HEK293 (cell line): ENCODE measurements at regions not wholly inside any gene's neighbourhood (a gene's known extent, or its start where the extent isn't known, plus 50 kb on each side); places are given as distances from the start of the nearest gene placed in this dataset.

Experiments used
- CTCF ChIA-PET: fragments of 350-600 bp; formaldehyde crosslinking; extraction: SDS; loops from one replicate; lab custom pipeline; 2021; ENCODE audit warnings: antibody characterized with exemption; lab: Yijun Ruan, JAX
- POLR2A ChIA-PET: fragments of 300-600 bp; formaldehyde crosslinking; extraction: SDS; loops from one replicate; lab custom pipeline; 2020; ENCODE audit warnings: antibody characterized with exemption, inconsistent platforms; lab: Yijun Ruan, JAX
- H3K27ac ChIP-seq: fragments of 200-500 bp; sonication (Bioruptor generic); 2 replicates; pipeline ENCODE4 v1.5.1; 2014; ENCODE audit warnings: low read depth, low read length, control low read depth, inconsistent platforms; ENCODE audit errors: extremely low read depth
- H3K36me3 ChIP-seq, 2 experiments: fragments of 200-500 bp in 1 of 2; sonication (Bioruptor generic) in 1 of 2; 1 replicate in 1 of 2; 2 replicates in 1 of 2; pipeline ENCODE4 v1.5.1; 2014 to 2017; ENCODE audit warnings: inconsistent platforms in 2 of 2, low read length in 2 of 2; ENCODE audit not compliant: control insufficient read depth in 2 of 2, insufficient read depth in 1 of 2
- H3K4me1 ChIP-seq: fragments of 200-500 bp; sonication (Bioruptor generic); 2 replicates; pipeline ENCODE4 v1.5.1; 2014; ENCODE audit warnings: mild to moderate bottlenecking, low read length, inconsistent platforms; ENCODE audit not compliant: control insufficient read depth, insufficient read depth
- H3K4me3 ChIP-seq: 2 replicates; pipeline ENCODE4 v1.5.1; 2011; ENCODE audit warnings: low read depth, mild to moderate bottlenecking, control low read depth, low read length, moderate library complexity
- H3K9me3 ChIP-seq: fragments of 200-500 bp; sonication (Bioruptor generic); 2 replicates; pipeline ENCODE4 v1.5.1; 2014; ENCODE audit warnings: low read depth, low read length, inconsistent platforms; ENCODE audit not compliant: control insufficient read depth, insufficient read depth
- GLIS1 ChIP-seq: fragments of 450-650 bp; formaldehyde crosslinking; IDR thresholded peaks from 2 replicates; pipeline ENCODE4 v1.5.1; 2016; ENCODE audit warnings: missing biosample characterization, missing genetic modification characterization
- TCF7L2 ChIP-seq: IDR thresholded peaks from 2 replicates; pipeline ENCODE4 v1.6.1; 2011; ENCODE audit warnings: low read depth, mild to moderate bottlenecking, inconsistent platforms, low read length, moderate library complexity, borderline replicate concordance
- ZBTB21 ChIP-seq: fragments of 450-650 bp; formaldehyde crosslinking; IDR thresholded peaks from 2 replicates; pipeline ENCODE4 v1.5.1; 2017; ENCODE audit warnings: missing biosample characterization, missing genetic modification characterization
- ZNF132 ChIP-seq: fragments of 450-650 bp; formaldehyde crosslinking; IDR thresholded peaks from 2 replicates; pipeline ENCODE4 v1.5.1; 2017; ENCODE audit warnings: missing biosample characterization, missing genetic modification characterization, borderline replicate concordance
- ZNF133 ChIP-seq: fragments of 450-650 bp; formaldehyde crosslinking; IDR thresholded peaks from 2 replicates; pipeline ENCODE4 v1.5.1; 2016; ENCODE audit warnings: missing biosample characterization, missing genetic modification characterization
- ZNF175 ChIP-seq: fragments of 450-650 bp; formaldehyde crosslinking; IDR thresholded peaks from 2 replicates; pipeline ENCODE4 v1.5.1; 2016; ENCODE audit warnings: missing biosample characterization, missing genetic modification characterization
- ZNF184 ChIP-seq: fragments of 450-650 bp; IDR thresholded peaks from 2 replicates; pipeline ENCODE4 v1.5.1; 2018; ENCODE audit warnings: missing biosample characterization, mild to moderate bottlenecking, missing genetic modification characterization
- ZNF292 ChIP-seq: fragments of 450-650 bp; formaldehyde crosslinking; IDR thresholded peaks from 2 replicates; pipeline ENCODE4 v1.5.1; 2016; ENCODE audit warnings: low read depth, missing biosample characterization, missing genetic modification characterization, borderline replicate concordance
- ZNF391 ChIP-seq: fragments of 450-650 bp; formaldehyde crosslinking; IDR thresholded peaks from 2 replicates; pipeline ENCODE4 v1.5.1; 2016; ENCODE audit warnings: low read depth, missing biosample characterization, missing genetic modification characterization, borderline replicate concordance
- ZNF501 ChIP-seq: fragments of 450-650 bp; formaldehyde crosslinking; IDR thresholded peaks from 2 replicates; pipeline ENCODE4 v1.5.1; 2016; ENCODE audit warnings: missing biosample characterization, missing genetic modification characterization
- ZNF664 ChIP-seq: fragments of 450-650 bp; formaldehyde crosslinking; IDR thresholded peaks from 2 replicates; pipeline ENCODE4 v1.5.1; 2016; ENCODE audit warnings: missing biosample characterization, missing genetic modification characterization
- ZNF768 ChIP-seq: fragments of 450-650 bp; formaldehyde crosslinking; IDR thresholded peaks from 2 replicates; pipeline ENCODE4 v1.5.1; 2018; ENCODE audit warnings: missing biosample characterization, mild to moderate bottlenecking, missing genetic modification characterization
- ZNF785 ChIP-seq: fragments of 450-650 bp; formaldehyde crosslinking; IDR thresholded peaks from 2 replicates; pipeline ENCODE4 v1.5.1; 2016; ENCODE audit warnings: missing biosample characterization, missing genetic modification characterization
- TF ChIP-seq, protein P1 (sequence below): fragments of 450-650 bp; formaldehyde crosslinking; IDR thresholded peaks from 2 replicates; pipeline ENCODE4 v1.5.1; 2016; ENCODE audit warnings: missing biosample characterization, missing genetic modification characterization
- TF ChIP-seq, protein P2 (sequence below): fragments of 450-650 bp; formaldehyde crosslinking; IDR thresholded peaks from 2 replicates; pipeline ENCODE4 v1.5.1; 2017; ENCODE audit warnings: missing biosample characterization, missing genetic modification characterization
- TF ChIP-seq, protein P3 (sequence below): fragments of 450-650 bp; formaldehyde crosslinking; IDR thresholded peaks from 2 replicates; pipeline ENCODE4 v1.5.1; 2016; ENCODE audit warnings: missing biosample characterization, missing genetic modification characterization
- TF ChIP-seq, protein P4 (sequence below): fragments of 450-650 bp; formaldehyde crosslinking; IDR thresholded peaks from 2 replicates; pipeline ENCODE4 v1.5.1; 2017; ENCODE audit warnings: missing biosample characterization, missing genetic modification characterization
- TF ChIP-seq, protein P5 (sequence below): fragments of 450-650 bp; formaldehyde crosslinking; IDR thresholded peaks from 2 replicates; pipeline ENCODE4 v1.5.1; 2017; ENCODE audit warnings: missing biosample characterization, missing genetic modification characterization
- TF ChIP-seq, protein P6 (sequence below): fragments of 450-650 bp; formaldehyde crosslinking; IDR thresholded peaks from 2 replicates; pipeline ENCODE4 v1.5.1; 2016; ENCODE audit warnings: missing biosample characterization, missing genetic modification characterization

DNA sequence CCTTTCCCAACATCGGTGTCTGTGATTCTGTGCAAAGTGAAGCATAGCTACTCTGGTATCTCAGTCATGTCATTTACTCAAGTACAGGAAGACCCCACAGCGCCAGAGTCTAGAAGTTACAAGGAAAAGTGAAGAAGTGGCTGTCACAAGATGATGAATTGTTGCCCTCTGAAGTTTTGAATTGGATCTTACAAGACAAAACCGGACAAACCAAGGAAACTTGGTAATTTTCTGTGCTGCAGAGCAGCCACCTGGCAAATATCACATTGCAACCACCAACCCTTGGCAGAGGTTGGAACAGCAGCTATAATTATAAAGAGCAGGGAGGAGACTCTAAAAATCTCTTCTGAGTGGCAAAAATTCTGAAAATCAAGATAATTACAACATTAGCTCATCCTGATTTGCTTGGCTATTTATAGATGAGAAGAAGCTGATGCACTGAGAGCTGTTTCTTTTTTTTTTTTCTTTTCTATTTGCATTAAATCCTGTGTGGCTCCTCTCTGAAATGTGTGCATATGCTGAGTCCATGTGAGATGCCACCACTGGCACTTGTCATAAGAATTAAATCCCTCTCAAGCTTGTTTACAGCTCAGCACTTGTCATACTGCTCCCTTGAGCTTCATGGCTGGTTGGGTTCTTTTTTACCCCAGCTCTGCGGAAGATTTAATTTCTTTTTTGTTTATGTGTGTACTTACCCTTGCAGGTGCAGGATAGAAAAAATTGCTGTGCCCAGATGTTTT lies 68.0 kb upstream of the MNS1 start:
- H3K4me3 ChIP-seq = no peak overlapping the region
- no peaks in the 10 kb centered on the region for H3K36me3 ChIP-seq
- ChIA-PET CTCF (interaction anchor here (1.8 kb wide), 1 partner anchor 42 kb away, joined by 5 read pairs; no protein-coding TSS in a partner anchor), POLR2A (no interaction called here)
- no peaks in the 10 kb centered on the region for H3K9me3 ChIP-seq
- H3K4me1 ChIP-seq = no peaks in the 10 kb centered on the region
- no peak overlapping the region for H3K27ac ChIP-seq
- no peak for TF ChIP-seq ZNF664 (tag by site-specific recombination)
- TF ChIP-seq ZNF391 (tag by site-specific recombination) = no peak
- no peak for TF ChIP-seq TCF7L2
- TF ChIP-seq, protein P1, sequence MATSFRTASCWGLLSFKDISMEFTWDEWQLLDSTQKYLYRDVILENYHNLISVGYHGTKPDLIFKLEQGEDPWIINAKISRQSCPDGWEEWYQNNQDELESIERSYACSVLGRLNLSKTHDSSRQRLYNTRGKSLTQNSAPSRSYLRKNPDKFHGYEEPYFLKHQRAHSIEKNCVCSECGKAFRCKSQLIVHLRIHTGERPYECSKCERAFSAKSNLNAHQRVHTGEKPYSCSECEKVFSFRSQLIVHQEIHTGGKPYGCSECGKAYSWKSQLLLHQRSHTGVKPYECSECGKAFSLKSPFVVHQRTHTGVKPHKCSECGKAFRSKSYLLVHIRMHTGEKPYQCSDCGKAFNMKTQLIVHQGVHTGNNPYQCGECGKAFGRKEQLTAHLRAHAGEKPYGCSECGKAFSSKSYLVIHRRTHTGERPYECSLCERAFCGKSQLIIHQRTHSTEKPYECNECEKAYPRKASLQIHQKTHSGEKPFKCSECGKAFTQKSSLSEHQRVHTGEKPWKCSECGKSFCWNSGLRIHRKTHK (tag by site-specific recombination) = no peak
- TF ChIP-seq ZNF292 (tag by site-specific recombination) = no peak
- no peak for TF ChIP-seq ZNF133 (tag by site-specific recombination)
- TF ChIP-seq GLIS1 = no peak
- TF ChIP-seq ZNF184 (tag by site-specific recombination) = no peak
- no peak for TF ChIP-seq ZBTB21 (tag by site-specific recombination)
- TF ChIP-seq, all 188 proteins: peak for 0

DNA sequence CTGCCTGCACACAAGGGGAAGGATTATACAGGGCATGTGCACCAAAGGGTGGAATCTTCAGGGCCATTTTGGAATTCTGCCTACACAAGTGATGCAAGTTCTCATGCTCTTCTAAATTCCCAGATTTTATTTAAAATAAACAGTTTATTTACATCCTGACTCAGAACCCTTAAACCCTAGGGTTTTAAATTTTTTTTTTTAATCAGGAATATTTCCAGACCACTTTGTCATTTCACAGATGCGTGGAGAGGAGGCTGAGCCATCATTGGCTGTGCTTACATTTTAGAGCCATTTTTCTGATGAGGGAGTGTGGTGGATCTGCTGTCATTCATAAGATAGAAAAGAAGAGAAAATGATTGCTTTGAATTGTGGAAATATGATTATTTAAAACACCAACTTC lies 65.2 kb upstream of the MNS1 start:
- TF ChIP-seq, protein P2, sequence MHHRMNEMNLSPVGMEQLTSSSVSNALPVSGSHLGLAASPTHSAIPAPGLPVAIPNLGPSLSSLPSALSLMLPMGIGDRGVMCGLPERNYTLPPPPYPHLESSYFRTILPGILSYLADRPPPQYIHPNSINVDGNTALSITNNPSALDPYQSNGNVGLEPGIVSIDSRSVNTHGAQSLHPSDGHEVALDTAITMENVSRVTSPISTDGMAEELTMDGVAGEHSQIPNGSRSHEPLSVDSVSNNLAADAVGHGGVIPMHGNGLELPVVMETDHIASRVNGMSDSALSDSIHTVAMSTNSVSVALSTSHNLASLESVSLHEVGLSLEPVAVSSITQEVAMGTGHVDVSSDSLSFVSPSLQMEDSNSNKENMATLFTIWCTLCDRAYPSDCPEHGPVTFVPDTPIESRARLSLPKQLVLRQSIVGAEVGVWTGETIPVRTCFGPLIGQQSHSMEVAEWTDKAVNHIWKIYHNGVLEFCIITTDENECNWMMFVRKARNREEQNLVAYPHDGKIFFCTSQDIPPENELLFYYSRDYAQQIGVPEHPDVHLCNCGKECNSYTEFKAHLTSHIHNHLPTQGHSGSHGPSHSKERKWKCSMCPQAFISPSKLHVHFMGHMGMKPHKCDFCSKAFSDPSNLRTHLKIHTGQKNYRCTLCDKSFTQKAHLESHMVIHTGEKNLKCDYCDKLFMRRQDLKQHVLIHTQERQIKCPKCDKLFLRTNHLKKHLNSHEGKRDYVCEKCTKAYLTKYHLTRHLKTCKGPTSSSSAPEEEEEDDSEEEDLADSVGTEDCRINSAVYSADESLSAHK = no peak
- no peak for TF ChIP-seq ZNF501
- TF ChIP-seq, all 188 proteins: peak for 0
- H3K9me3 ChIP-seq = no peaks in the 10 kb centered on the region
- H3K27ac ChIP-seq = no peak overlapping the region
- POLR2A ChIA-PET = no interaction called here
- H3K4me1 ChIP-seq = no peaks in the 10 kb centered on the region
- CTCF ChIA-PET = no interaction called here
- H3K4me3 ChIP-seq = no peak overlapping the region
- no peaks in the 10 kb centered on the region for H3K36me3 ChIP-seq

DNA sequence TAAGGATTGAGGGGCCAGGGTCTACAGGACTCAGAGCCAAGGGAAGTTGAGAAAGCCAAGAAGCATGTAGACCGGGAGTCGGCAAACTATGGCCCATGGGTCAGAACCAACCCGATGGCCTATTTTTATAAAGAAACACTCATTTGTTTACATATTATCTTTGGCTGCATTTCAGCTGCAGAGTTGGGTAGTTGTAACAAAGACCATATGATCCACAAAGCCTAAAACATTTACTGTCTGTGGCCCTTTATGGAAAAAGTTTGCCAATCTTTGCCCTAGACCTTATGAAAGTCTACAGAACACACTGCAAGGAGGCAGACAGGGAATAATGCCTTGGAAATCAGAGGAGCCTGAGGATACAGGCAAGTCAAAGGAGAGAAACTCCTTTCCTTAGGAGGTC lies 63.2 kb upstream of the MNS1 start:
- Histone ChIP-seq H3K36me3 (no peaks in the 10 kb centered on the region), H3K4me1 (no peaks in the 10 kb centered on the region), H3K9me3 (no peaks in the 10 kb centered on the region), H3K27ac (no peak overlapping the region), H3K4me3 (no peak overlapping the region)
- ChIA-PET POLR2A (no interaction called here), CTCF (no interaction called here)
- TF ChIP-seq, protein P3, sequence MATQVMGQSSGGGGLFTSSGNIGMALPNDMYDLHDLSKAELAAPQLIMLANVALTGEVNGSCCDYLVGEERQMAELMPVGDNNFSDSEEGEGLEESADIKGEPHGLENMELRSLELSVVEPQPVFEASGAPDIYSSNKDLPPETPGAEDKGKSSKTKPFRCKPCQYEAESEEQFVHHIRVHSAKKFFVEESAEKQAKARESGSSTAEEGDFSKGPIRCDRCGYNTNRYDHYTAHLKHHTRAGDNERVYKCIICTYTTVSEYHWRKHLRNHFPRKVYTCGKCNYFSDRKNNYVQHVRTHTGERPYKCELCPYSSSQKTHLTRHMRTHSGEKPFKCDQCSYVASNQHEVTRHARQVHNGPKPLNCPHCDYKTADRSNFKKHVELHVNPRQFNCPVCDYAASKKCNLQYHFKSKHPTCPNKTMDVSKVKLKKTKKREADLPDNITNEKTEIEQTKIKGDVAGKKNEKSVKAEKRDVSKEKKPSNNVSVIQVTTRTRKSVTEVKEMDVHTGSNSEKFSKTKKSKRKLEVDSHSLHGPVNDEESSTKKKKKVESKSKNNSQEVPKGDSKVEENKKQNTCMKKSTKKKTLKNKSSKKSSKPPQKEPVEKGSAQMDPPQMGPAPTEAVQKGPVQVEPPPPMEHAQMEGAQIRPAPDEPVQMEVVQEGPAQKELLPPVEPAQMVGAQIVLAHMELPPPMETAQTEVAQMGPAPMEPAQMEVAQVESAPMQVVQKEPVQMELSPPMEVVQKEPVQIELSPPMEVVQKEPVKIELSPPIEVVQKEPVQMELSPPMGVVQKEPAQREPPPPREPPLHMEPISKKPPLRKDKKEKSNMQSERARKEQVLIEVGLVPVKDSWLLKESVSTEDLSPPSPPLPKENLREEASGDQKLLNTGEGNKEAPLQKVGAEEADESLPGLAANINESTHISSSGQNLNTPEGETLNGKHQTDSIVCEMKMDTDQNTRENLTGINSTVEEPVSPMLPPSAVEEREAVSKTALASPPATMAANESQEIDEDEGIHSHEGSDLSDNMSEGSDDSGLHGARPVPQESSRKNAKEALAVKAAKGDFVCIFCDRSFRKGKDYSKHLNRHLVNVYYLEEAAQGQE (tag by site-specific recombination) = no peak
- TF ChIP-seq ZNF175 (tag by site-specific recombination) (no peak), ZNF132 (tag by site-specific recombination) (no peak), ZNF133 (tag by site-specific recombination) (no peak), ZNF785 (no peak), ZNF768 (tag by site-specific recombination) (no peak)
- TF ChIP-seq, protein P4, sequence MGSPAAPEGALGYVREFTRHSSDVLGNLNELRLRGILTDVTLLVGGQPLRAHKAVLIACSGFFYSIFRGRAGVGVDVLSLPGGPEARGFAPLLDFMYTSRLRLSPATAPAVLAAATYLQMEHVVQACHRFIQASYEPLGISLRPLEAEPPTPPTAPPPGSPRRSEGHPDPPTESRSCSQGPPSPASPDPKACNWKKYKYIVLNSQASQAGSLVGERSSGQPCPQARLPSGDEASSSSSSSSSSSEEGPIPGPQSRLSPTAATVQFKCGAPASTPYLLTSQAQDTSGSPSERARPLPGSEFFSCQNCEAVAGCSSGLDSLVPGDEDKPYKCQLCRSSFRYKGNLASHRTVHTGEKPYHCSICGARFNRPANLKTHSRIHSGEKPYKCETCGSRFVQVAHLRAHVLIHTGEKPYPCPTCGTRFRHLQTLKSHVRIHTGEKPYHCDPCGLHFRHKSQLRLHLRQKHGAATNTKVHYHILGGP (tag by site-specific recombination) = no peak
- TF ChIP-seq, protein P5, sequence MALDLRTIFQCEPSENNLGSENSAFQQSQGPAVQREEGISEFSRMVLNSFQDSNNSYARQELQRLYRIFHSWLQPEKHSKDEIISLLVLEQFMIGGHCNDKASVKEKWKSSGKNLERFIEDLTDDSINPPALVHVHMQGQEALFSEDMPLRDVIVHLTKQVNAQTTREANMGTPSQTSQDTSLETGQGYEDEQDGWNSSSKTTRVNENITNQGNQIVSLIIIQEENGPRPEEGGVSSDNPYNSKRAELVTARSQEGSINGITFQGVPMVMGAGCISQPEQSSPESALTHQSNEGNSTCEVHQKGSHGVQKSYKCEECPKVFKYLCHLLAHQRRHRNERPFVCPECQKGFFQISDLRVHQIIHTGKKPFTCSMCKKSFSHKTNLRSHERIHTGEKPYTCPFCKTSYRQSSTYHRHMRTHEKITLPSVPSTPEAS (tag by site-specific recombination) = no peak
- TF ChIP-seq, protein P6, sequence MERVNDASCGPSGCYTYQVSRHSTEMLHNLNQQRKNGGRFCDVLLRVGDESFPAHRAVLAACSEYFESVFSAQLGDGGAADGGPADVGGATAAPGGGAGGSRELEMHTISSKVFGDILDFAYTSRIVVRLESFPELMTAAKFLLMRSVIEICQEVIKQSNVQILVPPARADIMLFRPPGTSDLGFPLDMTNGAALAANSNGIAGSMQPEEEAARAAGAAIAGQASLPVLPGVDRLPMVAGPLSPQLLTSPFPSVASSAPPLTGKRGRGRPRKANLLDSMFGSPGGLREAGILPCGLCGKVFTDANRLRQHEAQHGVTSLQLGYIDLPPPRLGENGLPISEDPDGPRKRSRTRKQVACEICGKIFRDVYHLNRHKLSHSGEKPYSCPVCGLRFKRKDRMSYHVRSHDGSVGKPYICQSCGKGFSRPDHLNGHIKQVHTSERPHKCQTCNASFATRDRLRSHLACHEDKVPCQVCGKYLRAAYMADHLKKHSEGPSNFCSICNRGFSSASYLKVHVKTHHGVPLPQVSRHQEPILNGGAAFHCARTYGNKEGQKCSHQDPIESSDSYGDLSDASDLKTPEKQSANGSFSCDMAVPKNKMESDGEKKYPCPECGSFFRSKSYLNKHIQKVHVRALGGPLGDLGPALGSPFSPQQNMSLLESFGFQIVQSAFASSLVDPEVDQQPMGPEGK = no peak
